GM12801 (cell line): ENCODE measurements at regions not wholly inside any gene's neighbourhood (a gene's known extent, or its start where the extent isn't known, plus 50 kb on each side); places are given as distances from the start of the nearest gene placed in this dataset.

Experiments used
- CTCF ChIP-seq: IDR thresholded peaks from one replicate; pipeline ENCODE4 v1.5.1; 2011; ENCODE audit warnings: control low read depth; ENCODE audit not compliant: insufficient read length; ENCODE audit errors: extremely low read depth

GRCh38 chr1:88149686-88150085, 534.4 kb upstream of the PKN2 start:
- TF ChIP-seq CTCF, result no peak

- no peak for TF ChIP-seq CTCF
Measured at GRCh38 chr1:88150330-88150729, 533.7 kb upstream of the PKN2 start.

GRCh38 chr1:88163187-88163586, 520.9 kb upstream of the PKN2 start:
- no peak for TF ChIP-seq CTCF

- TF ChIP-seq CTCF, result no peak
Measured at GRCh38 chr1:88168126-88168525, 515.9 kb upstream of the PKN2 start.

- TF ChIP-seq CTCF, result no peak
Measured at GRCh38 chr1:88169139-88169538, 514.9 kb upstream of the PKN2 start.

GRCh38 chr1:88169939-88170338, 514.1 kb upstream of the PKN2 start:
- TF ChIP-seq CTCF, result no peak

GRCh38 chr1:88175120-88175630, 508.9 kb upstream of the PKN2 start:
- no peak for TF ChIP-seq CTCF
